ENCODE measurements at regions not wholly inside any gene's neighbourhood (a gene's known extent, or its start where the extent isn't known, plus 50 kb on each side); places are given as distances from the start of the nearest gene placed in this dataset.
"Not testable (repeated sequence)": the region's sequence is repeated elsewhere in the genome, so short reads cannot be mapped to it uniquely, and the experiment has no call there.

- not testable (repeated sequence) for DNase-seq
Observed at GRCh38 chr1:224023122-224023521, 90.8 kb upstream of the FBXO28 start.

GRCh38 chr1:224022249-224022970 is 91.5 kb upstream of the FBXO28 start:
- not testable (repeated sequence) for DNase-seq

GRCh38 chr1:224019866-224020265 is 94.0 kb upstream of the FBXO28 start:
- DNase-seq: not testable (repeated sequence)

- not testable (repeated sequence) for DNase-seq
Observed at GRCh38 chr1:224015782-224016181, 98.1 kb upstream of the FBXO28 start.

- no peak for DNase-seq
Observed at GRCh38 chr1:224014330-224014649, 99.6 kb upstream of the FBXO28 start.

GRCh38 chr1:224013626-224014329 is 100.1 kb upstream of the FBXO28 start:
- DNase-seq: not testable (repeated sequence)

GRCh38 chr1:224012807-224013434 is 101.0 kb upstream of the FBXO28 start:
- DNase-seq: not testable (repeated sequence)

- DNase-seq: not testable (repeated sequence)
Observed at GRCh38 chr1:224012162-224012561, 101.7 kb upstream of the FBXO28 start.

- not testable (repeated sequence) for DNase-seq
Observed at GRCh38 chr1:224011751-224012150, 102.2 kb upstream of the FBXO28 start.

GRCh38 chr1:224011153-224011552 is 102.8 kb upstream of the FBXO28 start:
- DNase-seq: not testable (repeated sequence)

GRCh38 chr1:224005973-224006372 is 107.9 kb upstream of the FBXO28 start:
- not testable (repeated sequence) for DNase-seq

- DNase-seq: not testable (repeated sequence)
Observed at GRCh38 chr1:224004552-224005315, 109.2 kb upstream of the FBXO28 start.

- DNase-seq: not testable (repeated sequence)
Observed at GRCh38 chr1:224003896-224004295, 110.0 kb upstream of the FBXO28 start.

- DNase-seq: not testable (repeated sequence)
Observed at GRCh38 chr1:224001757-224002156, 112.2 kb upstream of the FBXO28 start.

- DNase-seq: not testable (repeated sequence)
Observed at GRCh38 chr1:223999761-224000160, 114.2 kb upstream of the FBXO28 start.

- not testable (repeated sequence) for DNase-seq
Observed at GRCh38 chr1:223998676-223999455, 115.0 kb upstream of the FBXO28 start.

GRCh38 chr1:223996376-223996775 is 117.5 kb upstream of the FBXO28 start:
- DNase-seq: not testable (repeated sequence)

- peak; percentile 99 for DNase-seq
Observed at GRCh38 chr1:223992456-223993246, 121.3 kb upstream of the FBXO28 start.

GRCh38 chr1:223991297-223991857 is 122.5 kb upstream of the FBXO28 start:
- DNase-seq: not testable (repeated sequence)

GRCh38 chr1:223961985-223962384 is 116.2 kb upstream of the TP53BP2 start:
- not testable (repeated sequence) for DNase-seq

- not testable (repeated sequence) for DNase-seq
Observed at GRCh38 chr1:223952801-223953200, 107.1 kb upstream of the TP53BP2 start.
